A549 (cell line): ENCODE measurements at regions not wholly inside any gene's neighbourhood (a gene's known extent, or its start where the extent isn't known, plus 50 kb on each side); places are given as distances from the start of the nearest gene placed in this dataset.

ENCODE experiments used
- CHD4 ChIP-seq: fragments of 200-600 bp; sonication (generic); IDR thresholded peaks from 2 replicates; pipeline ENCODE4 v1.6.1; 2016; ENCODE audit warnings: antibody characterized with exemption, mild to moderate bottlenecking, borderline replicate concordance
- EP300 ChIP-seq, 2 experiments: fragments of >200 bp; sonication (Bioruptor Twin); formaldehyde crosslinking; IDR thresholded peaks; 2 replicates in 1 of 2; 3 replicates in 1 of 2; pipeline ENCODE4 v1.6.1; 2016 to 2017
- JUN ChIP-seq, 2 experiments: fragments of >200 bp; sonication (Bioruptor Twin); formaldehyde crosslinking; IDR thresholded peaks; 2 replicates in 1 of 2; 3 replicates in 1 of 2; pipeline ENCODE4 v1.6.1; 2016 to 2017
- POLR2A ChIP-seq: IDR thresholded peaks from 2 replicates; pipeline ENCODE4 v1.6.1; 2012; ENCODE audit warnings: mild to moderate bottlenecking, low read length
- POLR2AphosphoS2 ChIP-seq: conservative IDR thresholded peaks from 2 replicates; pipeline ENCODE4 v1.6.1; 2012; ENCODE audit warnings: low read length, improper control_type of control experiment, inconsistent platforms
- RFX5 ChIP-seq: fragments of 450-650 bp; IDR thresholded peaks from 2 replicates; pipeline ENCODE4 v1.7.1; 2014; ENCODE audit warnings: antibody characterized with exemption, mild to moderate bottlenecking, moderate library complexity
- SMC3 ChIP-seq: fragments of >200 bp; sonication (Bioruptor Twin); formaldehyde crosslinking; IDR thresholded peaks from 3 replicates; pipeline ENCODE4 v1.6.1; 2018; ENCODE audit warnings: inconsistent platforms
- TP53 ChIP-seq: fragments of 250-450 bp; sonication (Bioruptor Pico); IDR thresholded peaks from 2 replicates; pipeline ENCODE4 v1.5.0; 2021; ENCODE audit warnings: mild to moderate bottlenecking, moderate library complexity
- TF ChIP-seq, protein P1 (sequence below): fragments of 250-450 bp; sonication (Bioruptor Pico); IDR thresholded peaks from 2 replicates; pipeline ENCODE4 v1.5.0; 2020; ENCODE audit warnings: low read depth, mild to moderate bottlenecking, moderate library complexity
- TF ChIP-seq, protein P2 (sequence below): fragments of >200 bp; sonication (Bioruptor Twin); formaldehyde crosslinking; IDR thresholded peaks from 3 replicates; pipeline ENCODE4 v1.5.1; 2016
- TF ChIP-seq, protein P3 (sequence below): IDR thresholded peaks from 2 replicates; pipeline ENCODE4 v1.6.1; 2012
- TF ChIP-seq, protein P4 (sequence below): fragments of 200-600 bp; sonication (generic); IDR thresholded peaks from 2 replicates; pipeline ENCODE4 v1.6.1; 2016; ENCODE audit warnings: antibody characterized with exemption, mild to moderate bottlenecking, moderate library complexity
- TF ChIP-seq, protein P5 (sequence below): fragments of 250-450 bp; sonication (Bioruptor Pico); IDR thresholded peaks from 2 replicates; pipeline ENCODE4 v1.5.0; 2021; ENCODE audit warnings: mild to moderate bottlenecking, moderate library complexity, borderline replicate concordance

DNA sequence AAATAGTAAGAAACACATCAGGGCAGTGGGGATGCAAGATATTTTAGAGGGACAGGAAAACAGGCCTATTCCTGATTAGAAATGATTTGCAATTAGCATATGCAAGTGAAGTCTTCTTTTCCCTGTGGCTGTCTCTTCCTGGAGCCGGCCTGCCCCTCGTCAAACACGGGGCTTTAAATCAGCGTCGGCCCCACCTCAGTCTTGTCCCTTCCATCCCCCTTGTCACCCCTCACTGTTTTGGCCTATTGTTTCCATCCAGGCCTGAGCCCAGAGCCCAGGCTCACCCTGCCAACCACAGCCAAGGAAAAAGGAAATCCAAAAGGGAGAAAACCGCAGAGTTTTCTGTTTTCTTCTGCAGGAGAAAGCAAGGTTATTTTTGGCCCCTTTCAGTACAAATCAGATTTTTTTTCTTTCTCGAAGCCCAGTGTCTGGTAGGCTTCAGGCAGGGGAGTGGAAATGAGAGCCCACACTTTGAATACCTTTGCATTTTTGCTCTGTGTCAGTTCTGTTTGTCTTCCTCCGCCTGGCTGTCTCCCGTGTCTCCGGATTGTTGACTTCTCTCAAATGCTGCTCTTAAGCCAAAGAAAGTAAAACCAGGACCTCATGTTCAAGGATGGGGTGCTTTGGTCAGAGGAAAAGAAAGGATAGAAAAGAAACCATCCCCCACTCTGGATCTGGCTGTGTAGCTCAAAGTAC, 399.9 kb upstream of the CDH11 start:
- no peak for TF ChIP-seq POLR2A
- TF ChIP-seq, protein P1, sequence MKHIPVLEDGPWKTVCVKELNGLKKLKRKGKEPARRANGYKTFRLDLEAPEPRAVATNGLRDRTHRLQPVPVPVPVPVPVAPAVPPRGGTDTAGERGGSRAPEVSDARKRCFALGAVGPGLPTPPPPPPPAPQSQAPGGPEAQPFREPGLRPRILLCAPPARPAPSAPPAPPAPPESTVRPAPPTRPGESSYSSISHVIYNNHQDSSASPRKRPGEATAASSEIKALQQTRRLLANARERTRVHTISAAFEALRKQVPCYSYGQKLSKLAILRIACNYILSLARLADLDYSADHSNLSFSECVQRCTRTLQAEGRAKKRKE (CRISPR knock-in tag), result no peak
- TF ChIP-seq, protein P2, sequence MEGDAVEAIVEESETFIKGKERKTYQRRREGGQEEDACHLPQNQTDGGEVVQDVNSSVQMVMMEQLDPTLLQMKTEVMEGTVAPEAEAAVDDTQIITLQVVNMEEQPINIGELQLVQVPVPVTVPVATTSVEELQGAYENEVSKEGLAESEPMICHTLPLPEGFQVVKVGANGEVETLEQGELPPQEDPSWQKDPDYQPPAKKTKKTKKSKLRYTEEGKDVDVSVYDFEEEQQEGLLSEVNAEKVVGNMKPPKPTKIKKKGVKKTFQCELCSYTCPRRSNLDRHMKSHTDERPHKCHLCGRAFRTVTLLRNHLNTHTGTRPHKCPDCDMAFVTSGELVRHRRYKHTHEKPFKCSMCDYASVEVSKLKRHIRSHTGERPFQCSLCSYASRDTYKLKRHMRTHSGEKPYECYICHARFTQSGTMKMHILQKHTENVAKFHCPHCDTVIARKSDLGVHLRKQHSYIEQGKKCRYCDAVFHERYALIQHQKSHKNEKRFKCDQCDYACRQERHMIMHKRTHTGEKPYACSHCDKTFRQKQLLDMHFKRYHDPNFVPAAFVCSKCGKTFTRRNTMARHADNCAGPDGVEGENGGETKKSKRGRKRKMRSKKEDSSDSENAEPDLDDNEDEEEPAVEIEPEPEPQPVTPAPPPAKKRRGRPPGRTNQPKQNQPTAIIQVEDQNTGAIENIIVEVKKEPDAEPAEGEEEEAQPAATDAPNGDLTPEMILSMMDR, result no peak
- TF ChIP-seq POLR2AphosphoS2, result no peak
- TF ChIP-seq, protein P3, sequence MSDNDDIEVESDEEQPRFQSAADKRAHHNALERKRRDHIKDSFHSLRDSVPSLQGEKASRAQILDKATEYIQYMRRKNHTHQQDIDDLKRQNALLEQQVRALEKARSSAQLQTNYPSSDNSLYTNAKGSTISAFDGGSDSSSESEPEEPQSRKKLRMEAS, result no peak
- TF ChIP-seq SMC3, result no peak
- no peak for TF ChIP-seq EP300 (IDR thresholded peaks at IDR 0.05)
- no peak for TF ChIP-seq JUN (IDR thresholded peaks at IDR 0.05)
- TF ChIP-seq, protein P4, sequence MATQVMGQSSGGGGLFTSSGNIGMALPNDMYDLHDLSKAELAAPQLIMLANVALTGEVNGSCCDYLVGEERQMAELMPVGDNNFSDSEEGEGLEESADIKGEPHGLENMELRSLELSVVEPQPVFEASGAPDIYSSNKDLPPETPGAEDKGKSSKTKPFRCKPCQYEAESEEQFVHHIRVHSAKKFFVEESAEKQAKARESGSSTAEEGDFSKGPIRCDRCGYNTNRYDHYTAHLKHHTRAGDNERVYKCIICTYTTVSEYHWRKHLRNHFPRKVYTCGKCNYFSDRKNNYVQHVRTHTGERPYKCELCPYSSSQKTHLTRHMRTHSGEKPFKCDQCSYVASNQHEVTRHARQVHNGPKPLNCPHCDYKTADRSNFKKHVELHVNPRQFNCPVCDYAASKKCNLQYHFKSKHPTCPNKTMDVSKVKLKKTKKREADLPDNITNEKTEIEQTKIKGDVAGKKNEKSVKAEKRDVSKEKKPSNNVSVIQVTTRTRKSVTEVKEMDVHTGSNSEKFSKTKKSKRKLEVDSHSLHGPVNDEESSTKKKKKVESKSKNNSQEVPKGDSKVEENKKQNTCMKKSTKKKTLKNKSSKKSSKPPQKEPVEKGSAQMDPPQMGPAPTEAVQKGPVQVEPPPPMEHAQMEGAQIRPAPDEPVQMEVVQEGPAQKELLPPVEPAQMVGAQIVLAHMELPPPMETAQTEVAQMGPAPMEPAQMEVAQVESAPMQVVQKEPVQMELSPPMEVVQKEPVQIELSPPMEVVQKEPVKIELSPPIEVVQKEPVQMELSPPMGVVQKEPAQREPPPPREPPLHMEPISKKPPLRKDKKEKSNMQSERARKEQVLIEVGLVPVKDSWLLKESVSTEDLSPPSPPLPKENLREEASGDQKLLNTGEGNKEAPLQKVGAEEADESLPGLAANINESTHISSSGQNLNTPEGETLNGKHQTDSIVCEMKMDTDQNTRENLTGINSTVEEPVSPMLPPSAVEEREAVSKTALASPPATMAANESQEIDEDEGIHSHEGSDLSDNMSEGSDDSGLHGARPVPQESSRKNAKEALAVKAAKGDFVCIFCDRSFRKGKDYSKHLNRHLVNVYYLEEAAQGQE, result no peak
- TF ChIP-seq, protein P5, sequence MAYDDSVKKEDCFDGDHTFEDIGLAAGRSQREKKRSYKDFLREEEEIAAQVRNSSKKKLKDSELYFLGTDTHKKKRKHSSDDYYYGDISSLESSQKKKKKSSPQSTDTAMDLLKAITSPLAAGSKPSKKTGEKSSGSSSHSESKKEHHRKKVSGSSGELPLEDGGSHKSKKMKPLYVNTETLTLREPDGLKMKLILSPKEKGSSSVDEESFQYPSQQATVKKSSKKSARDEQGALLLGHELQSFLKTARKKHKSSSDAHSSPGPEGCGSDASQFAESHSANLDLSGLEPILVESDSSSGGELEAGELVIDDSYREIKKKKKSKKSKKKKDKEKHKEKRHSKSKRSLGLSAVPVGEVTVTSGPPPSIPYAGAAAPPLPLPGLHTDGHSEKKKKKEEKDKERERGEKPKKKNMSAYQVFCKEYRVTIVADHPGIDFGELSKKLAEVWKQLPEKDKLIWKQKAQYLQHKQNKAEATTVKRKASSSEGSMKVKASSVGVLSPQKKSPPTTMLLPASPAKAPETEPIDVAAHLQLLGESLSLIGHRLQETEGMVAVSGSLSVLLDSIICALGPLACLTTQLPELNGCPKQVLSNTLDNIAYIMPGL (CRISPR knock-in tag), result no peak
- no peak for TF ChIP-seq CHD4
- no peak for TF ChIP-seq TP53 (CRISPR knock-in tag)
- no peak for TF ChIP-seq RFX5
